ENCODE measurements at regions not wholly inside any gene's neighbourhood (a gene's known extent, or its start where the extent isn't known, plus 50 kb on each side); places are given as distances from the start of the nearest gene placed in this dataset.
"Not testable (repeated sequence)": the region's sequence is repeated elsewhere in the genome, so short reads cannot be mapped to it uniquely, and the experiment has no call there.

GRCh38 chr6:3672339-3672738 is 79.2 kb downstream of the PXDC1 start:
- not testable (repeated sequence) for H3K27ac Mint-ChIP-seq; ATAC-seq (replicated peaks); H3K9me3 Mint-ChIP-seq; H3K4me3 Mint-ChIP-seq; H3K36me3 Mint-ChIP-seq (ENCODE audit: insufficient read depth); H3K4me1 Mint-ChIP-seq (ENCODE audit: low read depth in 2 of 2); DNase-seq
- peaks cover 21 to 36% of the 10 kb centered on the region in 2 donors for H3K27me3 Mint-ChIP-seq

GRCh38 chr6:3671382-3671781 is 80.1 kb downstream of the PXDC1 start:
- no peaks in the 10 kb centered on the region for H3K4me1 Mint-ChIP-seq (ENCODE audit: low read depth in 2 of 2)

GRCh38 chr6:3670356-3670755 is 81.2 kb downstream of the PXDC1 start:
- Mint-ChIP-seq H3K27me3 (peaks cover 30 to 37% of the 10 kb centered on the region in 2 donors), H3K36me3 (ENCODE audit: insufficient read depth) (no peaks in the 10 kb centered on the region), H3K4me1 (ENCODE audit: low read depth in 2 of 2) (no peaks in the 10 kb centered on the region), H3K4me3 (no peak overlapping the region), H3K9me3 (peaks cover 0 to 2% of the 10 kb centered on the region in 2 donors), H3K27ac (no peak overlapping the region)
- ATAC-seq (replicated peaks) (no peak), DNase-seq (no peak)

More at GRCh38 chr6:3671382-3671781, 80.1 kb downstream of the PXDC1 start:
- Mint-ChIP-seq H3K9me3 (peaks cover 0 to 2% of the 10 kb centered on the region in 2 donors), H3K36me3 (ENCODE audit: insufficient read depth) (no peaks in the 10 kb centered on the region), H3K4me3 (no peak overlapping the region), H3K27me3 (peaks cover 30 to 31% of the 10 kb centered on the region in 2 donors), H3K27ac (no peak overlapping the region)
- ATAC-seq (replicated peaks) (no peak), DNase-seq (no peak)

GRCh38 chr6:3669916-3670315 is 81.6 kb downstream of the PXDC1 start:
- H3K9me3 Mint-ChIP-seq = peaks cover 0 to 2% of the 10 kb centered on the region in 2 donors
- ATAC-seq (replicated peaks) (no peak), DNase-seq (no peak)
- H3K27ac Mint-ChIP-seq = no peak overlapping the region
- H3K4me3 Mint-ChIP-seq = no peak overlapping the region
- peaks cover 30 to 37% of the 10 kb centered on the region in 2 donors for H3K27me3 Mint-ChIP-seq
- H3K4me1 Mint-ChIP-seq (ENCODE audit: low read depth in 2 of 2) = no peaks in the 10 kb centered on the region
- H3K36me3 Mint-ChIP-seq (ENCODE audit: insufficient read depth) = no peaks in the 10 kb centered on the region

GRCh38 chr6:3665608-3666007 is 85.9 kb downstream of the PXDC1 start:
- no peak overlapping the region for H3K27ac Mint-ChIP-seq
- ATAC-seq (replicated peaks) = no peak
- DNase-seq = no peak
- H3K4me1 Mint-ChIP-seq (ENCODE audit: low read depth in 2 of 2) = no peaks in the 10 kb centered on the region
- H3K36me3 Mint-ChIP-seq (ENCODE audit: insufficient read depth) = no peaks in the 10 kb centered on the region
- peaks cover 29 to 40% of the 10 kb centered on the region in 2 donors for H3K27me3 Mint-ChIP-seq
- no peak overlapping the region for H3K4me3 Mint-ChIP-seq
- peaks cover 0 to 2% of the 10 kb centered on the region in 2 donors for H3K9me3 Mint-ChIP-seq

GRCh38 chr6:3664625-3665041 is 86.9 kb downstream of the PXDC1 start:
- H3K27me3 Mint-ChIP-seq = peaks cover 39 to 50% of the 10 kb centered on the region in 2 donors

GRCh38 chr6:3663811-3664210 is 87.7 kb downstream of the PXDC1 start:
- H3K27me3 Mint-ChIP-seq = peaks cover 46 to 56% of the 10 kb centered on the region in 2 donors
- H3K4me1 Mint-ChIP-seq (ENCODE audit: low read depth in 2 of 2) = no peaks in the 10 kb centered on the region
- DNase-seq (no peak), ATAC-seq (replicated peaks) (no peak)
- H3K9me3 Mint-ChIP-seq = no peaks in the 10 kb centered on the region
- no peak overlapping the region for H3K27ac Mint-ChIP-seq
- no peaks in the 10 kb centered on the region for H3K36me3 Mint-ChIP-seq (ENCODE audit: insufficient read depth)
- H3K4me3 Mint-ChIP-seq = no peak overlapping the region

More at GRCh38 chr6:3664625-3665041, 86.9 kb downstream of the PXDC1 start:
- H3K4me1 Mint-ChIP-seq (ENCODE audit: low read depth in 2 of 2) = no peaks in the 10 kb centered on the region
- peaks cover 0 to 2% of the 10 kb centered on the region in 2 donors for H3K9me3 Mint-ChIP-seq
- no peak overlapping the region for H3K4me3 Mint-ChIP-seq
- H3K36me3 Mint-ChIP-seq (ENCODE audit: insufficient read depth) = no peaks in the 10 kb centered on the region
- no peak overlapping the region for H3K27ac Mint-ChIP-seq
- DNase-seq (no peak), ATAC-seq (replicated peaks) (no peak)

GRCh38 chr6:3663081-3663480 is 88.4 kb downstream of the PXDC1 start:
- H3K27ac Mint-ChIP-seq = no peak overlapping the region
- DNase-seq = no peak
- H3K4me1 Mint-ChIP-seq (ENCODE audit: low read depth in 2 of 2) = no peaks in the 10 kb centered on the region

GRCh38 chr6:3661390-3661789 is 90.1 kb downstream of the PXDC1 start:
- Mint-ChIP-seq H3K27ac (no peak overlapping the region), H3K36me3 (ENCODE audit: insufficient read depth) (no peaks in the 10 kb centered on the region), H3K9me3 (no peaks in the 10 kb centered on the region), H3K27me3 (peaks cover 52 to 69% of the 10 kb centered on the region in 2 donors), H3K4me1 (ENCODE audit: low read depth in 2 of 2) (no peaks in the 10 kb centered on the region), H3K4me3 (no peak overlapping the region)
- DNase-seq (no peak), ATAC-seq (replicated peaks) (no peak)

More at GRCh38 chr6:3663081-3663480, 88.4 kb downstream of the PXDC1 start:
- H3K27me3 Mint-ChIP-seq = peaks cover 54 to 62% of the 10 kb centered on the region in 2 donors
- no peak overlapping the region for H3K4me3 Mint-ChIP-seq
- no peak for ATAC-seq (replicated peaks)
- no peaks in the 10 kb centered on the region for H3K9me3 Mint-ChIP-seq
- H3K36me3 Mint-ChIP-seq (ENCODE audit: insufficient read depth) = no peaks in the 10 kb centered on the region

- Mint-ChIP-seq H3K27ac (no peak overlapping the region), H3K4me3 (no peak overlapping the region), H3K27me3 (peaks cover 54 to 70% of the 10 kb centered on the region in 2 donors), H3K36me3 (ENCODE audit: insufficient read depth) (no peaks in the 10 kb centered on the region), H3K9me3 (no peaks in the 10 kb centered on the region), H3K4me1 (ENCODE audit: low read depth in 2 of 2) (no peaks in the 10 kb centered on the region)
- ATAC-seq (replicated peaks) (no peak), DNase-seq (no peak)
Measured at GRCh38 chr6:3660473-3660872, 91.0 kb downstream of the PXDC1 start.

GRCh38 chr6:3659748-3660147 is 91.8 kb downstream of the PXDC1 start:
- ATAC-seq (replicated peaks) = no peak
- no peak for DNase-seq
- H3K27me3 Mint-ChIP-seq = peaks cover 49 to 69% of the 10 kb centered on the region in 2 donors
- H3K27ac Mint-ChIP-seq = no peak overlapping the region
- H3K4me1 Mint-ChIP-seq (ENCODE audit: low read depth in 2 of 2) = no peaks in the 10 kb centered on the region
- H3K9me3 Mint-ChIP-seq = no peaks in the 10 kb centered on the region
- H3K36me3 Mint-ChIP-seq (ENCODE audit: insufficient read depth) = no peaks in the 10 kb centered on the region
- no peak overlapping the region for H3K4me3 Mint-ChIP-seq

GRCh38 chr6:3656076-3656475 is 95.4 kb downstream of the PXDC1 start:
- peaks cover 52 to 82% of the 10 kb centered on the region in 2 donors for H3K27me3 Mint-ChIP-seq
- H3K9me3 Mint-ChIP-seq = no peaks in the 10 kb centered on the region
- H3K4me3 Mint-ChIP-seq = no peak overlapping the region
- H3K36me3 Mint-ChIP-seq (ENCODE audit: insufficient read depth) = no peaks in the 10 kb centered on the region
- ATAC-seq (replicated peaks) = no peak
- H3K27ac Mint-ChIP-seq = no peak overlapping the region
- no peaks in the 10 kb centered on the region for H3K4me1 Mint-ChIP-seq (ENCODE audit: low read depth in 2 of 2)
- no peak for DNase-seq

GRCh38 chr6:3654898-3655297 is 96.6 kb downstream of the PXDC1 start:
- DNase-seq = no peak

GRCh38 chr6:3654436-3654835 is 97.1 kb downstream of the PXDC1 start:
- Mint-ChIP-seq H3K4me3 (no peak overlapping the region), H3K27me3 (peaks cover 42 to 75% of the 10 kb centered on the region in 2 donors), H3K9me3 (no peaks in the 10 kb centered on the region), H3K36me3 (ENCODE audit: insufficient read depth) (no peaks in the 10 kb centered on the region), H3K4me1 (ENCODE audit: low read depth in 2 of 2) (no peaks in the 10 kb centered on the region), H3K27ac (no peak overlapping the region)
- DNase-seq (no peak), ATAC-seq (replicated peaks) (no peak)

More at GRCh38 chr6:3654898-3655297, 96.6 kb downstream of the PXDC1 start:
- Mint-ChIP-seq H3K9me3 (no peaks in the 10 kb centered on the region), H3K4me3 (no peak overlapping the region), H3K27me3 (peaks cover 47 to 80% of the 10 kb centered on the region in 2 donors), H3K36me3 (ENCODE audit: insufficient read depth) (no peaks in the 10 kb centered on the region), H3K4me1 (ENCODE audit: low read depth in 2 of 2) (no peaks in the 10 kb centered on the region), H3K27ac (no peak overlapping the region)
- no peak for ATAC-seq (replicated peaks)

Data from effector memory CD8-positive, alpha-beta T cell (primary cell).